Left ventricle myocardium inferior (tissue), 1 donor: ENCODE measurements at regions not wholly inside any gene's neighbourhood (a gene's known extent, or its start where the extent isn't known, plus 50 kb on each side); places are given as distances from the start of the nearest gene placed in this dataset.

ENCODE experiments used
- DNase-seq: peaks from one replicate; pipeline ENCODE4 v3.0.0-alpha.2; 2020
- H3K27ac ChIP-seq: fragments of 200-600 bp; replicated peaks from 2 replicates; pipeline ENCODE4 v1.8.0; 2021
- H3K27me3 ChIP-seq: fragments of 200-600 bp; 2 replicates; pipeline ENCODE4 v1.8.0; 2021; ENCODE audit warnings: low read depth
- H3K36me3 ChIP-seq: fragments of 200-600 bp; 2 replicates; pipeline ENCODE4 v1.8.0; 2021
- H3K4me1 ChIP-seq: fragments of 200-600 bp; 2 replicates; pipeline ENCODE4 v1.8.0; 2021
- H3K4me3 ChIP-seq: fragments of 200-600 bp; 2 replicates; pipeline ENCODE4 v1.8.0; 2021; ENCODE audit warnings: mild to moderate bottlenecking, moderate library complexity
- H3K9me3 ChIP-seq: fragments of 200-600 bp; replicated peaks from 2 replicates; pipeline ENCODE4 v1.8.0; 2021
- intact Hi-C: fragments of 100-400 bp; cut with micrococcal nuclease; formaldehyde crosslinking; loops from one replicate; pipeline ENCODE4 v1.11.0; 2022
- TF ChIP-seq, protein P1 (sequence below): fragments of 200-600 bp; IDR thresholded peaks from 2 replicates; pipeline ENCODE4 v1.8.0; 2021; ENCODE audit warnings: antibody characterized with exemption, mild to moderate bottlenecking, borderline replicate concordance
- donor health status: DM: no; HTN: yes; CAD: no; lungs with severe emphysema.

DNA sequence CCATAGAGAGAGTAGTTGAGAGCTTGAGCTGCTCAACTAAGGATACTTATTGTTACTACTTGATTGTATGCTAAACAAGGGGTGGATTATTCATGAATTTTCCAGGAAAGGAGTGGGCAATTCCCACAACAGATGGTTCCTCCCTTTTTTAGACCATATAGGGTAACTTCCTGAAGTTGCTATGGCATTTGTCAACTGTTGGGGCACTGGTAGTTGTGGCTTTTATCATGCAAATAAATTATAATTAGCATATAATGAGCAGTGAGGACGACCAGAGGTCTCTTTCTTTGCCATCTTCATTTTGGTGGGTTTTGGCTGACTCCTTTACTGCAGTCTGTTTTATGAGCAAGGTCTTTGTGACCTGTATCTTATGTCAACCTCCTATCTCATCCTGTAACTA is 1403.5 kb upstream of the PABPC4L start:
- intact Hi-C loops: no loop called here
- TF ChIP-seq, protein P1, sequence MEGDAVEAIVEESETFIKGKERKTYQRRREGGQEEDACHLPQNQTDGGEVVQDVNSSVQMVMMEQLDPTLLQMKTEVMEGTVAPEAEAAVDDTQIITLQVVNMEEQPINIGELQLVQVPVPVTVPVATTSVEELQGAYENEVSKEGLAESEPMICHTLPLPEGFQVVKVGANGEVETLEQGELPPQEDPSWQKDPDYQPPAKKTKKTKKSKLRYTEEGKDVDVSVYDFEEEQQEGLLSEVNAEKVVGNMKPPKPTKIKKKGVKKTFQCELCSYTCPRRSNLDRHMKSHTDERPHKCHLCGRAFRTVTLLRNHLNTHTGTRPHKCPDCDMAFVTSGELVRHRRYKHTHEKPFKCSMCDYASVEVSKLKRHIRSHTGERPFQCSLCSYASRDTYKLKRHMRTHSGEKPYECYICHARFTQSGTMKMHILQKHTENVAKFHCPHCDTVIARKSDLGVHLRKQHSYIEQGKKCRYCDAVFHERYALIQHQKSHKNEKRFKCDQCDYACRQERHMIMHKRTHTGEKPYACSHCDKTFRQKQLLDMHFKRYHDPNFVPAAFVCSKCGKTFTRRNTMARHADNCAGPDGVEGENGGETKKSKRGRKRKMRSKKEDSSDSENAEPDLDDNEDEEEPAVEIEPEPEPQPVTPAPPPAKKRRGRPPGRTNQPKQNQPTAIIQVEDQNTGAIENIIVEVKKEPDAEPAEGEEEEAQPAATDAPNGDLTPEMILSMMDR: no peak

DNA sequence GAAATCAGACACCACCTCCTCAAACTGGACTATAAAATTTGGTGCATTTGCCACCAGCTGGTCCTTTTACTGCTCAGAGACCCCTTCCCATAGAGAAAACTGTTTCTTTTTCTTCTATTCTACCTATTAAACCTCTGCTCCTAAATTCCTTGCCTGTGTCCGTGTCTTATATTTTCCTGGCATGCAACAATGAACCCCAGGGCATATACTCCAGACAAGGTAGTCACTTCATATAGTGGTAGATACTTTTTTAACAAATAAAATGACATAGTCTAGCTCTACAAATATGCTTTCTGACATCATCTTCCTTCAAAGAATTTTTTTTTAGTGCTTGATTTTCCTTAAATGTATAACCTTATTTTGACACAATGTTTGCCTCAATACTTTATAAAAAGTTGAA is 1402.9 kb upstream of the PABPC4L start:
- DNase-seq: no peak
- Histone ChIP-seq H3K4me1 (no peaks in the 10 kb centered on the region), H3K27ac (no peak overlapping the region), H3K4me3 (no peak overlapping the region), H3K36me3 (no peaks in the 10 kb centered on the region), H3K27me3 (no peaks in the 10 kb centered on the region), H3K9me3 (peaks cover 26% of the 10 kb centered on the region)
- intact Hi-C loops: no loop called here
- TF ChIP-seq, protein P1: no peak

More for the DNA sequence above, 1403.5 kb upstream of the PABPC4L start:
- no peak overlapping the region for H3K4me3 ChIP-seq
- H3K36me3 ChIP-seq: no peaks in the 10 kb centered on the region
- DNase-seq: no peak
- no peak overlapping the region for H3K27ac ChIP-seq
- no peaks in the 10 kb centered on the region for H3K27me3 ChIP-seq
- H3K4me1 ChIP-seq: no peaks in the 10 kb centered on the region
- H3K9me3 ChIP-seq: peaks cover 20% of the 10 kb centered on the region

DNA sequence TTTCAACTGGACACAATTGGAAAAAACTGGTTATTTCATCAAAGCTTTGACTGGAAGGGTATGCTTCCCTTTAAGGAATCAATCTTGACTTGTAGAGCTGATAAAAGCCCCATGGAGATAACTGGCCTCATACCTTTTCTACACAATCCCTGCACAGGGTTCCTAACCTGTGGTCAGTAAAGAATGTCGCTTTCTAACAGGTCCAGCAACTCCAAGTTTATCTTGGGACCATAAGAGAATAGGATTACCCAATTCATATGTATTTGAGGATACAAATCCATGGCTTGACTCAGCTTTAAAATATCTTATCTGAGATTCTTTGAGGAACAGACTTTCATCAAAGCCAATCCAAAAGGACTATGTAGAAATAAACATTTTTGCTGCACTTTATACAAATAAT is 1399.8 kb upstream of the PABPC4L start:
- Histone ChIP-seq H3K36me3 (no peaks in the 10 kb centered on the region), H3K4me1 (no peaks in the 10 kb centered on the region), H3K27me3 (no peaks in the 10 kb centered on the region), H3K27ac (no peak overlapping the region), H3K9me3 (peaks cover 52% of the 10 kb centered on the region), H3K4me3 (no peak overlapping the region)
- intact Hi-C loops: no loop called here
- TF ChIP-seq, protein P1: no peak
- no peak for DNase-seq

DNA sequence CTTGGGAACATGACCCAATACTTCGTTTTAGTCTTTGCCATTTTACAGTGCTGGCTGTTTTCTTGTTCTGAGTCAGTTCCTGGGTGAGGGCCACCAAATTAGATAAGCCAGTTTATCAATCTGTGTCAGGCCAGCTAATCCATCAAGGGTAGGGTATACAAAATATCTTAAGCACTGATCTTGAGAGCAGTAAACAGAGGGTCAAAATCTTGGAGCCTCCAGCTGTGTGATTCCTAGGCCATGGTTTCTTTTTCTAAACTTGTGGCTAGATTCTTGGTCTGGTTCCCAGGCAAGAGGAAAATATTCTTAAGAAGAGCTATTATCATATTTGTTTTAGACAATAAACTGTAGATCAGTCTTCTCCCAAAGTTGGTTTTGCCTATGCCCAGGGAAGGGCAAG is 1396.6 kb upstream of the PABPC4L start:
- TF ChIP-seq, protein P1: no peak
- H3K9me3 ChIP-seq: peaks cover 63% of the 10 kb centered on the region
- DNase-seq: no peak
- no peaks in the 10 kb centered on the region for H3K4me1 ChIP-seq
- H3K27ac ChIP-seq: no peak overlapping the region
- intact Hi-C loops: no loop called here
- no peaks in the 10 kb centered on the region for H3K27me3 ChIP-seq
- no peaks in the 10 kb centered on the region for H3K36me3 ChIP-seq
- no peak overlapping the region for H3K4me3 ChIP-seq

DNA sequence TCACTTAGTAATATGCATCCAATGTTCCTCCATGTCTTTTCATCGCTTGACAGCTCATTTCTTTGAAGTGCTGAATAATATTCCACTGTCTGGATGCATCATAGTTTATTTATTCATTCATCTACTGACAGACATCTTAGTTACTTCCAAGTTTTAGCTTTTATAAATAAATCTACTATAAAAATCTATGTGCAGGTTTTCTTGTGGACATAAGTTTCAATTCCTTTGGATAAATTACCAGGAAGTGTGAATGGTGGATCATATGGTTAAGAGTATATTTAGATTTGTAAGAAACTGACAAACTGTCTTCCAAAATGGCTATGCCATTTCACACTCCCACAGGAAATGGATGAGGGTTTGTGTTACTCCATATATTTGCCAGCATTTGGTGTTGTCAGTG is 1392.9 kb upstream of the PABPC4L start:
- TF ChIP-seq, protein P1: no peak
- DNase-seq: no peak
- Histone ChIP-seq H3K36me3 (no peaks in the 10 kb centered on the region), H3K4me3 (no peak overlapping the region), H3K27ac (no peak overlapping the region), H3K9me3 (peaks cover 37% of the 10 kb centered on the region), H3K4me1 (no peaks in the 10 kb centered on the region), H3K27me3 (no peaks in the 10 kb centered on the region)
- intact Hi-C loops: no loop called here

DNA sequence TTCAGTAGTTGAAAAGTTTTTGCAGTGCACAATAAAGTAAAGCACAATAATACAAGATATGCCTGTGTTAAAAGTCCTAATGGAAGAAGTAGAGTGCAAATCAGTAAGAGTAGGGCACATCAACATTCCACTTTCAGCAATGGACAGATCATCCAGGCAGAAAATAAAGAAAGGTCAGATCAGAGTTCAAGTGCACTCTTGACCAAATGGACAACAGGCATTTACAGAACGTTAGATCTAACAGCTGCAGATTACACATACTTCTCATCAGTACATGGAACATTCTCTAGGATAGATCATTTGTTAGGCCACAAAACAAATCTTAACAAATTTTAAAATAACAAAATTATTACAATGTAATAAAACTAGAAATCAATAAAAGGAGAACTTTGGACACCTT is 1373.5 kb upstream of the PABPC4L start:
- no peaks in the 10 kb centered on the region for H3K27me3 ChIP-seq
- intact Hi-C loops: no loop called here
- TF ChIP-seq, protein P1: no peak
- H3K36me3 ChIP-seq: no peaks in the 10 kb centered on the region
- no peaks in the 10 kb centered on the region for H3K9me3 ChIP-seq
- H3K27ac ChIP-seq: no peak overlapping the region
- H3K4me3 ChIP-seq: no peak overlapping the region
- no peak for DNase-seq
- no peaks in the 10 kb centered on the region for H3K4me1 ChIP-seq
